Coronary artery (tissue), 2 donors: ENCODE measurements at regions not wholly inside any gene's neighbourhood (a gene's known extent, or its start where the extent isn't known, plus 50 kb on each side); places are given as distances from the start of the nearest gene placed in this dataset.

Experiments used
- DNase-seq: peaks from one replicate; pipeline ENCODE4 v3.0.0-alpha.2; 2017; ENCODE audit warnings: low spot score
- H3K27ac ChIP-seq, 2 donors: fragments of 200-600 bp; sonication (generic); one replicate each; pipeline ENCODE4 v1.5.1; 2016 to 2019
- H3K4me3 ChIP-seq: fragments of 200-600 bp; sonication (generic); 2 replicates; pipeline ENCODE4 v1.5.1; 2016; ENCODE audit warnings: mild to moderate bottlenecking, moderate library complexity
- CTCF ChIP-seq: fragments of 200-600 bp; sonication (generic); IDR thresholded peaks from one replicate; pipeline ENCODE4 v1.5.1; 2019; ENCODE audit warnings: antibody characterized with exemption

- Histone ChIP-seq H3K4me3 (no peak overlapping the region), H3K27ac (no peak overlapping the region)
- DNase-seq = no peak
- no peak for TF ChIP-seq CTCF
Observed at GRCh38 chr4:125725957-125726525, 411.3 kb downstream of the FAT4 start.

DNA sequence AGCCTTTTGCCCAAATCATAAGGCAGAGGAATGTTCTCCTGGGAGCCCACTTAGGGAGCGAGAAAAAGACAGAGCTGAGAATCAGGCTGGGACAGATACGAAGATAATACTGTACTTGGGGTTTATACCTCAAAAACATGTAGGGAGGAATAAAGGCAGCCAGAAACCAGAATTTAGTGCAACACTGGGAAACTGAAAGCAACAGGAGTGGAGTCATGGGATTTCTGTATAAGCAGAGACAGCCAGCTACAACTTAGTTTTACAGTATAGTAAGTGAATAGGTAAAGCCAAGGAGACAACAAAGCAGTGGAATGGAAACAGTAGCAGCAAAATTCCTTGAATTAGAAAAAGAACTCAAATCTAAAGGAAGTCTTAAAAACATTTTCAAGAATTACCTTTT, 413.2 kb downstream of the FAT4 start:
- no peak for DNase-seq
- H3K27ac ChIP-seq = no peak overlapping the region
- TF ChIP-seq CTCF = no peak
- H3K4me3 ChIP-seq = no peak overlapping the region

DNA sequence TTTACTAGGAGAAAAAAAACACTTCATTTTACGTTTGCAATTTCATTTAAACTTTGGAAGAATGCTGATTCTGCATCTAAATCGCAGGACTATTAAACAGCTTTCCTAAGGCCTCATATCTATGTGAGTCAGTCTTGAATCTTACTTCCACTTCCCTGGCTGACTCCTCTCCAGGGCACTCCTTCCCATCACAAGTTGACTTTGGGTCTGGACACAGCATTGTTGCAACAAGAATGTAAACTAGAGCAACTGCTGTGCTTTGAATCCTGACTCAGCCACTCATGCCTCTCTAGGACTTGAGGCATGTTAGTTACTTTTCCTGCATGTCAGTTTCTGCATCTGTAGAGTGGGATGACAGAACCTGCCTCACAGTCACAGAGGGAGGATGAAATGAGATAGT, 413.8 kb downstream of the FAT4 start:
- DNase-seq = no peak
- Histone ChIP-seq H3K27ac (no peak overlapping the region), H3K4me3 (no peak overlapping the region)
- no peak for TF ChIP-seq CTCF

- no peak overlapping the region for H3K27ac ChIP-seq
- DNase-seq = no peak
Observed at GRCh38 chr4:125729171-125729570, 414.4 kb downstream of the FAT4 start.

GRCh38 chr4:125732632-125733031, 417.9 kb downstream of the FAT4 start:
- Histone ChIP-seq H3K27ac (no peak overlapping the region), H3K4me3 (no peak overlapping the region)
- TF ChIP-seq CTCF = no peak
- no peak for DNase-seq

More at GRCh38 chr4:125729171-125729570, 414.4 kb downstream of the FAT4 start:
- no peak for TF ChIP-seq CTCF
- H3K4me3 ChIP-seq = no peak overlapping the region

- no peak for DNase-seq
- TF ChIP-seq CTCF = no peak
- H3K27ac ChIP-seq = no peak overlapping the region
- no peak overlapping the region for H3K4me3 ChIP-seq
Observed at GRCh38 chr4:125734504-125734903, 419.7 kb downstream of the FAT4 start.

- Histone ChIP-seq H3K27ac (no peak overlapping the region), H3K4me3 (no peak overlapping the region)
- no peak for TF ChIP-seq CTCF
- no peak for DNase-seq
Observed at GRCh38 chr4:125735102-125735501, 420.3 kb downstream of the FAT4 start.
